Stomach (tissue), 4 donors: ENCODE measurements at regions not wholly inside any gene's neighbourhood (a gene's known extent, or its start where the extent isn't known, plus 50 kb on each side); places are given as distances from the start of the nearest gene placed in this dataset.

ENCODE experiments used
- CTCF ChIP-seq, 7 experiments: fragments of 450-650 bp in 4 of 7; fragments of 200-600 bp in 3 of 7; sonication (generic) in 3 of 7; IDR thresholded peaks; one replicate each; pipeline ENCODE4 v1.5.1; 2016 to 2019; ENCODE audit warnings: antibody characterized with exemption in 7 of 7, control low read depth in 2 of 7, mild to moderate bottlenecking in 1 of 7
- EP300 ChIP-seq: sonication (generic); formaldehyde crosslinking; IDR thresholded peaks from one replicate; pipeline ENCODE4 v1.6.1; 2017; ENCODE audit warnings: antibody characterized with exemption
- POLR2A ChIP-seq, 4 donors: fragments of 450-650 bp; IDR thresholded peaks; one replicate each; pipeline ENCODE4 v1.6.1; 2016; ENCODE audit warnings: antibody characterized with exemption in 4 of 4, control low read depth in 2 of 4, mild to moderate bottlenecking in 1 of 4, moderate library complexity in 1 of 4

GRCh38 chr4:22607382-22607781 is 85.4 kb upstream of the GBA3 start:
- peak in 5 of 7 experiments; percentile 44 to 67 (median 58) for TF ChIP-seq CTCF (IDR thresholded peaks at IDR 0.05)
- TF ChIP-seq POLR2A (IDR thresholded peaks at IDR 0.05) = no peak
- TF ChIP-seq EP300 = no peak
